ENCODE measurements at regions not wholly inside any gene's neighbourhood (a gene's known extent, or its start where the extent isn't known, plus 50 kb on each side); places are given as distances from the start of the nearest gene placed in this dataset.

- TF ChIP-seq POLR2A (IDR thresholded peaks at IDR 0.05) (no peak), CTCF (IDR thresholded peaks at IDR 0.05) (no peak)
These were observed 118.4 kb upstream of the CHRM3 start for GRCh38 chr1:239268007-239268406.
